ENCODE measurements at regions not wholly inside any gene's neighbourhood (a gene's known extent, or its start where the extent isn't known, plus 50 kb on each side); places are given as distances from the start of the nearest gene placed in this dataset.

- no peak for TF ChIP-seq SFPQ (IDR thresholded peaks at IDR 0.05; ENCODE audit: low read depth, low read length)
- no peak for TF ChIP-seq TFAM (CRISPR knock-in tag; conservative IDR thresholded peaks at IDR 0.05)
- no peak for TF ChIP-seq TRIM24 (IDR thresholded peaks at IDR 0.05)
- no peak for TF ChIP-seq WHSC1 (IDR thresholded peaks at IDR 0.05; ENCODE audit: low read length)
- TF ChIP-seq, protein P1, sequence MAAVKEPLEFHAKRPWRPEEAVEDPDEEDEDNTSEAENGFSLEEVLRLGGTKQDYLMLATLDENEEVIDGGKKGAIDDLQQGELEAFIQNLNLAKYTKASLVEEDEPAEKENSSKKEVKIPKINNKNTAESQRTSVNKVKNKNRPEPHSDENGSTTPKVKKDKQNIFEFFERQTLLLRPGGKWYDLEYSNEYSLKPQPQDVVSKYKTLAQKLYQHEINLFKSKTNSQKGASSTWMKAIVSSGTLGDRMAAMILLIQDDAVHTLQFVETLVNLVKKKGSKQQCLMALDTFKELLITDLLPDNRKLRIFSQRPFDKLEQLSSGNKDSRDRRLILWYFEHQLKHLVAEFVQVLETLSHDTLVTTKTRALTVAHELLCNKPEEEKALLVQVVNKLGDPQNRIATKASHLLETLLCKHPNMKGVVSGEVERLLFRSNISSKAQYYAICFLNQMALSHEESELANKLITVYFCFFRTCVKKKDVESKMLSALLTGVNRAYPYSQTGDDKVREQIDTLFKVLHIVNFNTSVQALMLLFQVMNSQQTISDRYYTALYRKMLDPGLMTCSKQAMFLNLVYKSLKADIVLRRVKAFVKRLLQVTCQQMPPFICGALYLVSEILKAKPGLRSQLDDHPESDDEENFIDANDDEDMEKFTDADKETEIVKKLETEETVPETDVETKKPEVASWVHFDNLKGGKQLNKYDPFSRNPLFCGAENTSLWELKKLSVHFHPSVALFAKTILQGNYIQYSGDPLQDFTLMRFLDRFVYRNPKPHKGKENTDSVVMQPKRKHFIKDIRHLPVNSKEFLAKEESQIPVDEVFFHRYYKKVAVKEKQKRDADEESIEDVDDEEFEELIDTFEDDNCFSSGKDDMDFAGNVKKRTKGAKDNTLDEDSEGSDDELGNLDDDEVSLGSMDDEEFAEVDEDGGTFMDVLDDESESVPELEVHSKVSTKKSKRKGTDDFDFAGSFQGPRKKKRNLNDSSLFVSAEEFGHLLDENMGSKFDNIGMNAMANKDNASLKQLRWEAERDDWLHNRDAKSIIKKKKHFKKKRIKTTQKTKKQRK (IDR thresholded peaks at IDR 0.05; ENCODE audit: borderline replicate concordance, low read depth, low read length) = no peak
- TF ChIP-seq SAFB2 (IDR thresholded peaks at IDR 0.05; ENCODE audit: borderline replicate concordance, low read depth, low read length, severe bottlenecking) = no peak
- TF ChIP-seq XRCC3 (IDR thresholded peaks at IDR 0.05) = no peak
Observed at GRCh38 chr12:75714462-75715322, 203.3 kb upstream of the KRR1 start (continued).
